ENCODE measurements at regions not wholly inside any gene's neighbourhood (a gene's known extent, or its start where the extent isn't known, plus 50 kb on each side); places are given as distances from the start of the nearest gene placed in this dataset.

- Histone ChIP-seq H3K27ac (ENCODE audit: low read length) (no peak overlapping the region), H3K36me3 (ENCODE audit: control insufficient read depth, insufficient read depth, low read length) (no peaks in the 10 kb centered on the region), H3K4me1 (ENCODE audit: control insufficient read depth, insufficient read depth, low read length) (no peaks in the 10 kb centered on the region), H3K27me3 (ENCODE audit: control insufficient read depth, insufficient read depth, low read length) (no peaks in the 10 kb centered on the region), H3K4me3 (ENCODE audit: low read length) (no peak overlapping the region), H3K9me3 (ENCODE audit: control insufficient read depth, insufficient read depth, low read length) (no peaks in the 10 kb centered on the region)
- intact Hi-C loops (cut with micrococcal nuclease): no loop called here
- no peak for DNase-seq
- H3K9me3 Mint-ChIP-seq: peaks cover 3 to 4% of the 10 kb centered on the region in 2 donors
- H3K27me3 Mint-ChIP-seq (ENCODE audit: low read depth in 2 of 2): no peaks in the 10 kb centered on the region
- no peak overlapping the region for H3K27ac Mint-ChIP-seq
- no peaks in the 10 kb centered on the region for H3K36me3 Mint-ChIP-seq
- TF ChIP-seq CTCF (IDR thresholded peaks at IDR 0.05): no peak
- H3K4me1 Mint-ChIP-seq: no peaks in the 10 kb centered on the region
- no peak for ATAC-seq
- 70% methylated on average over 5 of the region's 5 CpGs for WGBS (ENCODE audit: insufficient coverage)
- H3K4me3 Mint-ChIP-seq: no peak overlapping the region
Measured at GRCh38 chr2:153394686-153395085, 83.9 kb downstream of the RPRM start.

- no peak overlapping the region for H3K27ac Mint-ChIP-seq
- no peaks in the 10 kb centered on the region for H3K36me3 Mint-ChIP-seq
- H3K4me3 Mint-ChIP-seq: no peak overlapping the region
- intact Hi-C loops (cut with micrococcal nuclease): no loop called here
- Histone ChIP-seq H3K4me3 (ENCODE audit: low read length) (no peak overlapping the region), H3K9me3 (ENCODE audit: control insufficient read depth, insufficient read depth, low read length) (no peaks in the 10 kb centered on the region), H3K27ac (ENCODE audit: low read length) (no peak overlapping the region), H3K4me1 (ENCODE audit: control insufficient read depth, insufficient read depth, low read length) (no peaks in the 10 kb centered on the region), H3K27me3 (ENCODE audit: control insufficient read depth, insufficient read depth, low read length) (no peaks in the 10 kb centered on the region), H3K36me3 (ENCODE audit: control insufficient read depth, insufficient read depth, low read length) (no peaks in the 10 kb centered on the region)
- TF ChIP-seq CTCF (IDR thresholded peaks at IDR 0.05): no peak
- DNase-seq: no peak
- no peak for ATAC-seq
- no peaks in the 10 kb centered on the region for H3K27me3 Mint-ChIP-seq (ENCODE audit: low read depth in 2 of 2)
- H3K9me3 Mint-ChIP-seq: peaks cover 3 to 4% of the 10 kb centered on the region in 2 donors
- H3K4me1 Mint-ChIP-seq: no peaks in the 10 kb centered on the region
Measured at GRCh38 chr2:153394247-153394646, 84.3 kb downstream of the RPRM start.

- no peaks in the 10 kb centered on the region for H3K27me3 Mint-ChIP-seq (ENCODE audit: low read depth in 2 of 2)
- H3K36me3 Mint-ChIP-seq: no peaks in the 10 kb centered on the region
- intact Hi-C loops (cut with micrococcal nuclease): no loop called here
- Histone ChIP-seq H3K4me1 (ENCODE audit: control insufficient read depth, insufficient read depth, low read length) (no peaks in the 10 kb centered on the region), H3K36me3 (ENCODE audit: control insufficient read depth, insufficient read depth, low read length) (no peaks in the 10 kb centered on the region), H3K9me3 (ENCODE audit: control insufficient read depth, insufficient read depth, low read length) (no peaks in the 10 kb centered on the region), H3K4me3 (ENCODE audit: low read length) (no peak overlapping the region), H3K27me3 (ENCODE audit: control insufficient read depth, insufficient read depth, low read length) (no peaks in the 10 kb centered on the region), H3K27ac (ENCODE audit: low read length) (no peak overlapping the region)
- TF ChIP-seq CTCF (IDR thresholded peaks at IDR 0.05): no peak
- no peaks in the 10 kb centered on the region for H3K4me1 Mint-ChIP-seq
- no peak overlapping the region for H3K27ac Mint-ChIP-seq
- H3K4me3 Mint-ChIP-seq: no peak overlapping the region
- DNase-seq (no peak), ATAC-seq (no peak)
- WGBS (ENCODE audit: insufficient coverage): 57% methylated on average over 3 of the region's 3 CpGs
- peaks cover 3 to 4% of the 10 kb centered on the region in 2 donors for H3K9me3 Mint-ChIP-seq
Measured at GRCh38 chr2:153393518-153393917, 85.0 kb downstream of the RPRM start.

- peaks cover 3 to 6% of the 10 kb centered on the region in 2 donors for H3K9me3 Mint-ChIP-seq
- H3K27me3 Mint-ChIP-seq (ENCODE audit: low read depth in 2 of 2): no peaks in the 10 kb centered on the region
- no peak overlapping the region for H3K27ac ChIP-seq (ENCODE audit: low read length)
- intact Hi-C loops (cut with micrococcal nuclease): no loop called here
- H3K27me3 ChIP-seq (ENCODE audit: control insufficient read depth, insufficient read depth, low read length): no peaks in the 10 kb centered on the region
- ATAC-seq (no peak), DNase-seq (no peak)
- 76% methylated on average over 4 of the region's 5 CpGs for WGBS (ENCODE audit: insufficient coverage)
- no peaks in the 10 kb centered on the region for H3K9me3 ChIP-seq (ENCODE audit: control insufficient read depth, insufficient read depth, low read length)
- no peak overlapping the region for H3K27ac Mint-ChIP-seq
- no peak overlapping the region for H3K4me3 ChIP-seq (ENCODE audit: low read length)
- H3K36me3 ChIP-seq (ENCODE audit: control insufficient read depth, insufficient read depth, low read length): no peaks in the 10 kb centered on the region
- no peaks in the 10 kb centered on the region for H3K4me1 Mint-ChIP-seq
- H3K4me3 Mint-ChIP-seq: no peak overlapping the region
- TF ChIP-seq CTCF (IDR thresholded peaks at IDR 0.05): no peak
- no peaks in the 10 kb centered on the region for H3K4me1 ChIP-seq (ENCODE audit: control insufficient read depth, insufficient read depth, low read length)
- no peaks in the 10 kb centered on the region for H3K36me3 Mint-ChIP-seq
Measured at GRCh38 chr2:153391131-153391530, 87.4 kb downstream of the RPRM start.
